ENCODE measurements at regions not wholly inside any gene's neighbourhood (a gene's known extent, or its start where the extent isn't known, plus 50 kb on each side); places are given as distances from the start of the nearest gene placed in this dataset.
"Not testable (repeated sequence)": the region's sequence is repeated elsewhere in the genome, so short reads cannot be mapped to it uniquely, and the experiment has no call there.

DNA sequence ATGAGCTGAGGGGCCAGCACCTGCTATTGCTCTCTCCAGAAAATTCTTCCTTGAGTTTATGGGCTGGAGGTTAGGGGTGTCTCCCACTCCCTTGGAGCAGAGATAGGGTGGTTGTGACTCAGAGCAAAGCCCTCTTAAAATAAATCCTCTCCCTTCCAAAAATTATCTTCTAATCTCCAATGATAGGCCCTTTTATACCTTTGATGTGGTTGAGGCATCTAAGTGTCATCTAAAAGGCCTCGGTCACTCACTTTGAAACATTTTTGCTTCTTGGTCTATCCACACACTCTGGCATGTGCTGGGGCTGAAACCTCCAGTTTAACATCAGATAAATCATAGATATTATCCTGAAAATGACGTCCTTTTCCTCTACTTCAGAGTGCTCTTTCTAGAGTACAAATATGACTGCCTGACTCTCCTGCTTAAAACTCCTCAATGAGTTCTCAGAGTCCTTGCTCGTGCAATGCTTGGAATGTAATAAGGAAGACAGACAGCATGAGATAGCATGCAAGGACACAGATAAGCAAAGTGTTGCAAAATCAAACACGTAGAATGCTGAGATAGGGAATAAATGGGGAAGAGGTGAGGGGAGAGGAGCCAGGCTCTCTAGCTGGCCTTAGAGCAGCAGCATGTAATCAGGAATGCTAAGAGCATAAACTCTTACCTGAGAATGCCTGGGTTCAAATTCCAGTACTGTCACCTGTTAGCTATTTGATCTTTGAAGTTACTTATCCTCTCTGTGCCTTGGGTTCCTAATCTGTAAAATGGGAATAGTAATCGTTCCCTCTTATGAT, 374.1 kb upstream of the CITED2 start:
- DNase-seq: no peak

GRCh38 chr6:139747154-139747553, 372.7 kb upstream of the CITED2 start:
- no peak for DNase-seq

DNA sequence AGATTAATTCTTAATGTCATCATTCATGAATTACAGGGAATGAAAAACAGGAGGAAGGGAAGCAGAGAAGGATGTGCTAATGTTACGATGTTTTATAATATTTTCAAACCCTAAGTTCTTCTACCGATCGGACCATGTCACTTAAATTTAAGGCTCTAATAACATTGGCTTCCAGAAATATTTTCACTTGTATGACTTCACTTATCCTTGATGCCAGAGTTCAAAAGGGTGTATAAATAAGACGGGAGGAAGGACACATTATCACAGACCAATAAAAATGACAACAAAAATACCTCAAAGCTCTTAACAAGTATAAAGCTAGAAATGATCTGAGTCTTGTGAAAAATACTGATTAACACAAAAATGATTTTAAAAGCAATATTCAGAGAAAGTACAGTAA, 370.4 kb upstream of the CITED2 start:
- no peak for DNase-seq

DNA sequence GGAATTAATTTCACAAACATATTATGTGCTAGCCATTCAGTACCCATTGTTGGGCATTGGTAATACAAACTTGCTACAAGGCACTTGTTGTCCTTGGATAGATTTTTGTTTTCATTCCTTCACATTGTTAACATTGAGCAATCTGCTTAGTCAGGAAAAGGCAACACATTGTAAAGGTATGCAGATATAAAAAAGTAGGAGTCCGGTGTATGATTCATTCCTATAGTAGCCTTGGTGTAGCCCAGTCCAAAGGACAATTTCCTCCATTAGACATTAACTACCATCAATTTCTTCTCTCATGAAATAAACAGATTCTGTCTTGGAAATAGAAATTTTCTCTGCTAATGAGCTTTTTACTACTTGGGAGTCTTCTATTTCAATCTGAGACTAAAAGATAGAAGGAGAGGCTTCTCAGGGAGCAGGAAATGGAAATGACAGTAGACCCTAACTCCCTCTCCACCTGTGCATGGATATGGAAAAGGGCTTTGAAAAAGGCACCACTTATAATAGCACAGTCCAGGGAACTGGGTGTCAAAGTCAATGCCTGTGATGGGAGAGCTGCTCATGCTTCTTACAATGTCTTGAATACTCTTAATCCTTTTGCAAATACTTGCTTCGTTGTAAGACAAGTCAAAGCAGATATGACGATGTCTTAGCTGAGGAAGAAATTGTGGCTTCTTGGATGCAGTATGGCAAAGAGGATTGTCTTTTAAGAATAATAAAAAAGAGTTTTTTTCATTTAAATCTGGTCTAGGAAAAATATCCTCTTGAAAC, 369.4 kb upstream of the CITED2 start:
- no peak for DNase-seq

GRCh38 chr6:139742671-139743070, 368.2 kb upstream of the CITED2 start:
- no peak for DNase-seq

GRCh38 chr6:139738801-139739455, 364.5 kb upstream of the CITED2 start:
- no peak for DNase-seq

GRCh38 chr6:139736325-139736906, 362.0 kb upstream of the CITED2 start:
- DNase-seq: no peak

GRCh38 chr6:139732451-139732850, 358.0 kb upstream of the CITED2 start:
- DNase-seq: no peak

DNA sequence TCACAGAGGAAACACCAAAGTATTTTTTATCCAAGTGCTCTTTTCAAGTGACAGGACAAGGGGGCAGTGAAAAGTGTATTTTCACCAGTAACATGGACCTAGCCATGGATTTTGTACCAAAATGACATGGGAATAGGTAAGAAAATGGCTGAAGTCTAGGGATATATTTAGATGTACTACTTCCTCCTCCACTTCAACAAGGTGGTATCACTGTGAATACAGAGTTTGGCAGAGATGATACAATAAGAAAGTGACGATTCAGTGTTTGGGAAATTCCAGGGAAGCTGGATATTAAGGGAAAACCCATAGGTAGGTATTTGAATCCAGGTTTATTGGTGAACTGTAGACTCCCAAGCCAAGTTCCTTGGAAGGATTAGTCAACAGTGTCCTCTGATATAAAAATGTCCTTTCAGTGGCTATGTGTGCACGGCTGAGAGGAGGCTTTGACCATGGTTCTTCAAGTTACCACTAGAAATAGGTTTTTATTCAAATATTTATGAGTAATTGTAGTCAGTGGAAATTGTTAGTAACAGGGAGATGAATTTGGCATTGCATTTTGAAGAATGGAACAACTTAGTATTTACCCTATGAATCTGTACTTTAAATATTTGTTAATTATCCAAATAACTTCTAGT, 356.0 kb upstream of the CITED2 start:
- DNase-seq: no peak

DNA sequence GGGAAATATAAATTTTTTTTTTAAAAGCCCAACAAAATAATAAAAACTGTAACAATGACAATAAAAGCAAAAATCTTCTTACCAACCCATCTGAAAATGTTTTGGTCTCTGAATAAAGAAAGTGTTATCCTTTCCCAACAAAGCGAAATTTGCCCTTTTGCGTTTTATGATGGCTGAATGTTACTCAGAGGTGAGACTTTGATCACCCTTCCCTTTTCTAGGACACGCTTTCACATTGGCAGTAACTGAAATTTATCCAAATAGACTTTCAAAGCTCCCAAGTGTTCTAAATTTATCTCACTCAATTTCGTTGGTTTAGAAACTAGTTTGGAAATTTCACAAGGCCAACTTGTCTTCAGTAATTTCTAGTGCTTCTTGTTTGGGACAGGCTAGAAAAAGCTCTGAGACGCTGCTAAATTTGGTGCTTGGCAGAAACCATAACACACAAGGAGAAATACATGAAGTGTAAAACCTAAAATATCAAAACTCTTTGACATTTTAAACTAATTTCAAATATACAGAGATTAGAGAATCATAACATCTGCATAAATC, 354.5 kb upstream of the CITED2 start:
- no peak for DNase-seq

DNA sequence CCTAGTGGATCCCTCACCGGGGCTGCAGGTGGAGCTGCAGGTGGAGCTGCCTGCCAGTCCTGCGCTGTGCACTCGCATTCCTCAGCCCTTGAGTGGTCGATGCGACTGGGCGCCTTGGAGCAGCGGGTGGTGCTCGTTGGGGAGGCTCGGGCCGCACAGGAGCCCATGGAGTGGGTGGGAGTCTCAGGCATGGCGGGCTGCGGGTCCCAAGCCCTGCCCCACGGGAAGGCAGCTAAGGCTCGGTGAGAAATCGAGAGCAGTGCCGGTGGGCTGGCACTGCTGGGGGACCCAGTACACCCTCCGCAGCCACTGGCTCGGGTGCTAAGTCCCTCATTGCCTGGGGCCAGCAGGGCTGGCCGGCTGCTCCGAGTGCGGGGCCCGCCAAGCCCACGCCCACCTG, 351.8 kb upstream of the CITED2 start:
- not testable (repeated sequence) for DNase-seq

DNA sequence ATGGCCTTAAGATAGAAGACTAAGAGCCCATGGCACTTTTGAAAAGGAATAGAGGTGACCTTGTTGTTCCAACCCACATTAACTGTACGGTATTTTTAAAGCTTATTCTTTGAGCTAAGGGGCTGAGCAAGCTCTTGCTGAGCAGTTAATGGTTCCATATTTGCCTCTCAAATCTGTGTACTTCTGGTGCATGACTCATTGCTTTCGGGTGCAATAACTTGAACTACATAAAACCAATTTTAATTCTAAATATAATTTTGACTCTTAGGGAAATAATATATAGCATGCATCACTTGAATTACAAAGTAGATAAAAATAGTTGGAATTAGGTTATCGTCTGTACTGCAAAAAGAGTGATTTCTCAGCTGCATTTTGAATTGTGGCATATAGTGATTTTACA, 348.1 kb upstream of the CITED2 start:
- DNase-seq: no peak

DNA sequence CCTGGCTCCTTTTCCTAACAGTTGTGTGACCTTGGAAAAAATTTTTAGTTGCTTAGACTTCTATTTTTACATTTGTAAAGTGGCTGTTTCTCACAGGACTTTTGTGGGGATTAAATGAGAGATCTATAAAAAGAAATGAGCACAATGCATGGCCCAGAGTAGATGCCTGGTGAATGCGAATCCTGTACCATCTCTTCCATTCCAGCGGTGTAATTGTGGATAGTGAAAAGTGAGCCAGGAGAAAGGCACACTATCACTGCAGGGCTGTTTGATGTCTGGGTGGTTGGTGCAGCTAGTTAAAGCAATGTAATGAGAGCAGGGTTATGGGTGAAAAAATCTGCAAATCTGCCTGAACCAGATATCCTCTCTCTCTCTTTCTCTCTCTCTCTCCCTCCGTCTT, 347.5 kb upstream of the CITED2 start:
- no peak for DNase-seq

GRCh38 chr6:139713900-139714506, 339.6 kb upstream of the CITED2 start:
- DNase-seq: no peak

- no peak for DNase-seq
These were observed 339.0 kb upstream of the CITED2 start for GRCh38 chr6:139713424-139713823.

DNA sequence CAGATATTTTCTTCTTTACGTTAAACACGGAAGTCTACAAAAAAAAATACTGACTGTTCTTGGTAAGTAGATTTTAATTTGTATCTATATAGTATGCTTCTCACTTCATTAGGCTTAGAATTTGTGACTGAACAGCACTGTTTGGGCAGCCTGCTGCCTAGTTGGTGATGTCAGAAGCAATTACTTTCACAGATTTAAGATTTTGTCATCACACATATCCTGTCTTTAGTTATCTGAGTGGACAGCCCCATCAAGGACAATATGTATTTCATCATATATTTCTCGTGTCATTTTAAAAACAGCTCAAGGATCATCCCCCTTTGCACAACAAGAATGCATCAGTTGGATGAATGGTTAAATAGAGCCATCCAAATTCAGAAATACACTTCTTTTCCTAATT, 338.4 kb upstream of the CITED2 start:
- DNase-seq: no peak

- DNase-seq: no peak
These were observed 337.5 kb upstream of the CITED2 start for GRCh38 chr6:139711804-139712585.

DNA sequence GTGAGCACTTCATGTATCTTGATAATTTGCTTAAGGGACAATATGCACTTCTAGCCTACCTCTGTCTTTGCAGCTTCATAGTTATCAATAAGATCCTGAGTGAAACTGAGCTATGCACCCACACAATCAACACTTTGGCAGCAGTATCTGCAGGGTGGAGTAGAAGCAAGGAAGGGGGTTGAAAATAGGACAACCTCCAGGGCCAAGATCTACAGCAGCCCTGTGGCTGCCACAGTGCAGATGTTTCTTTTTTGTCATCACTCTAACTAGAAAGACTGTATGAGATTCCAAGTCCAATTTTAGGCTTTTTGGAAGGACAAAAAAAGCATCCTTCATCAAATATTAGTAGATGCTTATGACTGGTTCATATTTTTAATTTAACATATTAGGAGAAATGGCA, 336.1 kb upstream of the CITED2 start:
- no peak for DNase-seq

DNA sequence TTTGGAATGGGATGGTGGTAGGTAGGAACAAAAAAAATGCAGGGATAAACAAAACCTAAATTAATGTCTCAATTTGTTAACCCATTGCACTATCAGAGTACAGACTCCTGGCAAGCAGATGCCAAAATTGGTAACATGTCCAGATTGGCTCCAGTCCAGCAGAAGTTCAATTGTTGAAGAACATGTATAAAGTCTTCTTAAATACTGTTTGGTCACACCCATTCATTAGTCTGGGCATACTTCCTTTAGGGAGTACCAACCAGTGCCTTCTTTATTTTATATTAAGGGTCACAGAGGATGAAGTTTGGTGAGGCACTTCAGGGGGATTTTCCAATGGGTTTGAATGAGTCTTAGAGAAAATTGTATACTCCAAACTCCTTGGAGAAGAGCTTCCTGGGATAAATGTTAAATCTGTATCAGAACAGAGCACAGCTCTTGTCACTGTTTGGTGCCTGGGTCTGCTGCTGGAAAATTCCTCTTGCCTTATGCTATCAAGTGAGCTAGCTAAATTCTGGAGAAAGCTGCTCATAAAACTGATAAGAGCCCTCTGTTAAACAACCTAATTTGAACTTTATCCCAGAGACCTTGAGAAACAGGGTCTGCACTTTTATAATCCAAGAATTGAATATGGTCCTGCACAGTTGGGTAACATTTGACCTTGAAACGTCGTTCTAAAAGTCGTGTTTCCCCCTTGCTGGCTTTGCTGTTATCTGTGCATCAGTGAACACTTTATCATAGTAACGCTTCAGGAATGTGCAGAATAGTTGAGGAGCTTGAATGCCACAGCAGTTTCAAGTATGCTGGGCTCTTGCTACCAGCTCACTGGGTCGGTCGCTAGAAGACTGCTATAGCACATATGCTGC, 334.1 kb upstream of the CITED2 start:
- DNase-seq: no peak

DNA sequence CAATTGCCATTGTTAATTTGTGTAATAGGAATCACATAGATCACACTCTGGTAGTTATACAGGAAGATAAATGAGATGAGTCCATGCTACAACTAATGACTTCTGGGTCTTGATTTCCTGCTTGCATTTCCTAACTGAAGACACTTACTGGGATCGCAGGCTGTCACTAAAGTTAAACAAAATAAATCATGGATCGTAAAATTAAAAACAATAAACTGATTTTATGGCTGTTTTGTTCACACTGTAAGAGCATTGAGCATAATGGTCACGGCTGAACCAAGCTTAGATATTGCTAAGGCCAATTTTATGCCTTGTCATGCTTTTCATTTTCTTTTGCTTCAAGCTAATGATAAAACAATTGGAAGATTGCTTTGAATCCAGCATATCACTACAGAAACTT, 332.5 kb upstream of the CITED2 start:
- DNase-seq: no peak

Measured in right forelimb (tissue), 1 donor.